ENCODE measurements at regions not wholly inside any gene's neighbourhood (a gene's known extent, or its start where the extent isn't known, plus 50 kb on each side); places are given as distances from the start of the nearest gene placed in this dataset.
A peak's percentile ranks its signal among the peaks of the same experiment; 100 is the strongest.

DNA sequence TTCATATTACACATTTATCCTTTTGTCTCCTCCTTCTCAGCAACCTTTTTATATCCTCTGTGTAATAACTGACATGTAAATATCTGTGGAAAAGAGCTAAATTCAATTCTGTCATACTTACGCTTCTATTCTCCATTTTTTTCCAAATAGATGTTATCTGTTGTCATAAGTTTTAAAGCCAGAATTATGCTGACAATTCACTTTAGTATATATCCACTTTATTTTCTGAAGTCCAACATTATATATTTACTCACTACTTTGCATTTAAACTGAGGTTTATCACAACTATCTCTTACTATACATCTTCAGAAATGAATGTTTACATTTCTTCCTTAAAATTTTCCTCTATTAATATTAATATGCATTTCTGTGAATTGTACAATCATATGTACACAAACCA is 247.9 kb upstream of the PCDH10 start:
- DNase-seq, result no peak

DNA sequence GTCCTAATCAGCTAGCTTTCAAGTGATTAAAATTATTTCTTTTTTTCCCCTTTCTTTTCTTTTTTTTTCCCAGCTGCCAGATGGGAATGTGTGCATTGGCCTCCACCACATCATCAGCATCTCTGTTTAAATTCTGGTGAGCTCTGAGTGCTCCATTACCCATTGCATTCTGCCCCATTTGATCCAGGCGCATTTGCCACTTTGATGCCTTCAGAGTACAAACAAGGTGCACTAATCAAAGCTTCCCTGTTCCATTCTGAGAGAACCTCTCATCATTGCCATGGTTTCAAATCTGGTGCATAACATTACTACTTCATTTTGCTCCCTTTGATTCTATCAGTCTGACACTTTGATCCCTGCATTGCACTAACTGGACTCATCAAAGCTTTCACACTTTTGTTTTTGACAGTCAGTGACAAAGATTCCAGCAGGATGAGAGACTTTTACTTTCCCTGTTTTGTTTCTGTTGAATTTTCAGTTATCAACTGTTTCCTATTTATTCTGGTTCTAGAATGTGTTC is 238.8 kb upstream of the PCDH10 start:
- DNase-seq, result no peak

DNA sequence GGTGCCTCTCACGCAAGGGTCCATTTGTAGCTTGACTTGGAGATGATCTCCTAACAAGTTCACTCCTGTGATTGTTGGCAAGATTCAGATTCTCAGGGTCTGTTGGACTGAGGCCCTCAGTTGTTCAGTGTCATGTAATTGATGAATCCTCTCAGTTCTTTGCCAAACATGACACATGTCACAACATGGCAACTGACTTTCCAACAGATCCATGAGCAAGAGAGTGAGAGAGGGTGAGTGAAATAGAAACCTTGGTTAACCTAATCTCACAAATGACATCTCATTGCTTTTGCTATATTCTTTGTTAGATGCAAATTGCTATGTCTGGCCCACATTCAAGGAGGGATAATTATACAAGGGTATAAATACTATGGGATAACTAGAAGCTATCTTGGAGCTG is 231.0 kb upstream of the PCDH10 start:
- peak in 1 of 2 experiments; percentile 4 for DNase-seq

DNA sequence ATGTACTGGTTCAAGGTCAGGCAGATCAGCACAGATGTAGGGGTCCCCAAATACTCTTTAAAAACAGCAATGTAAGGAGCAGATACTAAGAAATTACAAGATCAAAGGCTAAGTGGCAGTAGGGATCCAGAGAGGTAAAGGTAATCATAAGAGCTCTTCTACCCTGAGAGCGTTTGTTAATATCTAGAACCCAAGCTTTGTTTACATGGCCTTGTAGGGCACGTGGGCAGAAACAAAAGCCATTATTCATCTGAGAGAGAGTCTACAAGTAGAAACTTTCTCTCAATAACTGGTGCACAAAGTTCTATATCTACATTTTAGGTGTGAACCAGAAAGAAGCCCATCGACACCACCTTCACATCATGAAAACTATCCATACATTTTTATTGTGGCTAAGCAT is 225.6 kb upstream of the PCDH10 start:
- no peak for DNase-seq

DNA sequence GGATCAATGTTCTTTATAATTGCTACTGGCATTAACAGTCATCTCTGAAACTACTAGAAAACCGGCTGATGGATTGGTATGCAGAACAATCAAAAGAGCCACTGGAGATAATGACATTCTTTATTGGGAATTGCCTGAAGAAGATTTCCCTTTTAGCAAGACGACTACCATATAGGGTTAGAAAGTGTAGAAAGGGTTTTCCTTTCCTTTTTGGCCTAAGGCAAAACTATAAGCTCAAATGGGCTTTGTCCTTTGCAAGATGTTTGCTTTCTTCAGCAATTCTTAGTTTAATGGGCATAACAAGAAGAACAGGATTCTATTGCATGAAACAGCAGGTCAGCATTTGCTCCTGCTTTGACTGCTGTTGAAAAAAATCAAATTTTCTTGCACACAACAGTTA is 214.2 kb upstream of the PCDH10 start:
- DNase-seq, result no peak

DNA sequence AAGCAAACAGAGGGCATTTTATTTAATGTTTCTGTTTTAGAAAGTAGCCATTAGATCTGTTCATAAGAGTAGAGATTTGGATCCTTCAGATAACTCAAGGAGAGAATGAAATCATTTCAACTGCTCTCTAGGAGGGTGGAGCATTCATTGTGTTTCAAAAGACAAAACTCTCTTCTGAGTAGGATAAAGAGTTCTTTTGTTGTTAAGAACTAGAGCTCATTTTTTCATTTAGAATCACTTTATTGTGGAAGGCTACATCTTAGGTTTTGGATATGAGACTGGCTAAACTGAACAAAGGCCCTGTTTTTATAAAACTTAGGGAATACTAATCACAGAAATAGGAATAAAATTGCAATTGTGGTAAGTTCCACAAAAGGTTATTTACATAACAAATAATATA is 193.9 kb upstream of the PCDH10 start:
- DNase-seq, result no peak

DNA sequence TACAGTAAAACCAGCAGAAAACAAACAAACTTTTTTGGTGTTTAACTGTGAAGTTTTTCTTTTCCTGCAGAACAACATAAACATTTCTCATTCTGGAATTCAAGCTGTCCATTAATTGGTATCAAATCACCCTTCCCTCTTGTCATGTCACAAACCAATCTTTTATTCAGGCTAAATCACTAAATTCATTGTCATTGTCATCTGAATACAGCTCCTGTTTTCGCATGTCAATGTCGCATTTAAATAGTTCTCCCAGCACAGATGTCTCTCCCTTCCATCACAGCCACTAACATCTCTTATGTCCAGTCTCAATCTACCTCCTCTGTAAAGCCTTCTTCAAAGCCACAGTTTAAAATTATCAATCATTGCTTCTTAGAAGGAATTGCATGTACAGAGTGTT is 192.1 kb upstream of the PCDH10 start:
- no peak for DNase-seq

DNA sequence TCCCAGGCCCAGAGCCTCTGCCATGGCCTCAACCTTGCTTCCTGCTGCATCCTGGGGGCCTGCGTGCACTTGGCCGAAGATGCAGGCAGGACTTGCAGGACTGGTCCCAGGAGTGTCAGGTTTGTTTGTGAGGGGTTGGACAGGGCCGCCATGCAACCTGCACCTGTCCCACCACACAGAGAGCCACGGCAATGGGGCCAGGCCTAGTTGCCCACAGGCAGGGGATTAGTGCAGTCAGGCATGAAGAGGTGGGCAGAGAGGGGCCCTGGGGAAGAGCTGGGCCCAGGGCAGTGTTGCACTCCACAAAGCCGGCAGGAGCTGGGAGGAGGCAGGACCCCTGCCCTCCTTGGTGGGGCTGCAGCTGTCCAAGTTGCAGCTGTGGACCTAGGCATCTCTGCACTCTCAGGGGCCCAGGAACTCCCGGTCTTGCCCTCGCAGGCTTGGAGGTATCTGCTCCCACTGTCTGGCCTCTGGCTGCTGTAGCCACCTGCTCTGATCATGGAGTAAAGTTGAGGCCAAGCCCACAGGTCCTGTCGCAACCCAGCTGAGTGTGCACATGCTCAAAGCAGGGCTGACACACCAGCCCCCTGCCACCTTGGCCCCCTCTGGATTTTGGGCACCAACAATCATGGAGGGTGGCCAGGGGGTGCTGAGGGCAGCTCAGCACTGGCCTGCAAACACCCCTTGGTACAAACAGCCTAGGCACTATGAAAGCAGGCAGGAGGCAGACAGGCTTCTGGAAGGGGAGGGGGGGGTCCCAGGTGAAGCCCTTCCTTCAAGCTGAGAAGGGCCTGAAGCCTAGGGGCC is 190.4 kb upstream of the PCDH10 start:
- DNase-seq, result no peak

DNA sequence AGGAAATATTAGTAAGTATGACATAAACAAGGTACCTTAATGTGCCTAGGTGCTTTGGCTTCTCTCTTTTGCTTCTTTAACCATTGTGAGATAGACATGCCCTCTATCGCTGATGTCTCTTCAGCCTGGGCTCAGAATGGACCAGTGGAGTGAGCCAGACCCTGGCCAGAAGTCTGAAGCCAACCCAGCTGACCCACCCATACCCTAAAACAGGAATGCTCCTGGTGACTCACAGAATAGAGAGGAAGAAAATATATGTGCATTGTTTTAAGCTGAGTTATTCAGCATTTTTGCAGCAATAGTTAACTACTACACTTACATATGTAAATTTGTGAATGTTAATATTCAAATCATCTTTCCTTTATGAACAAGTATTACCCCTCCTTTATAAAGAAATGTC is 167.5 kb upstream of the PCDH10 start:
- no peak for DNase-seq

DNA sequence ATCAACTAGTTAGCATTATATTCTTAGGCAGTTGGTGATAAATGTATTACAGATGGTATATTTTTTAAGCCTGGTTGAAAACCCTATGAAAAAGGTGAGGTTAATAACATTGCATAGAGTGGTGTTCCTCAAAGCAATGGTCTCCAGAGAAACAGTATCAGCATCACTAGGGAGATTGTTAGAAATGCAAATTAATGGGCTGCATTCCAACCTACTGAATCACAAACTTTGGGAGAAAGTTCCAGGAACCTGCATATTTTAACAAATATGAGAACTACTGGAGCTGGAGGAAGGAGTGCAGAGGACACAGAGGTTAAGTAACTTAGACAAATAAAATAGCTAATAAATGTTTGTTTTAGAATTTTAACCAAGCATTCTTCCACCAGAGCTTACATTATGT is 166.9 kb upstream of the PCDH10 start:
- DNase-seq, result no peak

DNA sequence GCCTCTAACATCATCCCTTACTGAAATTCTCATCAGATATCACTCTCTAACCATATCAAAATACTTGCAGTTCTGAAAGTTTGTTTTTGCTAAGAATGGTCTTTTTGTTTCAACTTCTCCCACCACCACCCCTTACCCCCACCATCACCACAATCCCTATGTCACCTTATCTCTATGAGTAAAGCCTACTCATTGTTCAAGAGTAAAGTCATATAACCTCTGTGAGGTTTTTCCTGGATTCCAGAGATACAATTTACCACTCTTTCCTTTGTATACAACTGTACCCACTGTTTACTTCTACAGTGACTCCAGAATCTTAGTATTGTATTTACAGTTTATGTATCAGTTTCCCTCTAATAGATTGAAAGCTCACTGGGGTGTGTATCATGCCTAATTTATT is 158.0 kb upstream of the PCDH10 start:
- no peak for DNase-seq

DNA sequence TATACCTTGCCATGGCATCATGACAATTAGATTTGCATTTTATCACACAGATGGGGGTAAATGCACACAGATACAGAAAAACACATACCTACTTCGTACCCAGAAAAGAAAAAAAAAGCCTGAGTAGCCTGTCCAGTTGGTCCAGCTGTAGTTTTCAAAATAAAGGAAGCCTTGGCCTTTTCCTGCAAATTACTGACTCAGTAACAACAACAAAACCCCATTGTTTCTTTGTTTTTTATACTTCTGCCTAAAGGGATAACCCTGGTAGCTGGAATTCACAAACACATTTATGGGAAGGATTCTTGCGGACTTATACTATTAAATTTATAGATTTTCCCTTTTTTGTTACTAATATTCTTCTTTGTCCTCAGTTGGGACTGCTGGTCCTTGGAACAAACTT is 156.4 kb upstream of the PCDH10 start:
- no peak for DNase-seq

DNA sequence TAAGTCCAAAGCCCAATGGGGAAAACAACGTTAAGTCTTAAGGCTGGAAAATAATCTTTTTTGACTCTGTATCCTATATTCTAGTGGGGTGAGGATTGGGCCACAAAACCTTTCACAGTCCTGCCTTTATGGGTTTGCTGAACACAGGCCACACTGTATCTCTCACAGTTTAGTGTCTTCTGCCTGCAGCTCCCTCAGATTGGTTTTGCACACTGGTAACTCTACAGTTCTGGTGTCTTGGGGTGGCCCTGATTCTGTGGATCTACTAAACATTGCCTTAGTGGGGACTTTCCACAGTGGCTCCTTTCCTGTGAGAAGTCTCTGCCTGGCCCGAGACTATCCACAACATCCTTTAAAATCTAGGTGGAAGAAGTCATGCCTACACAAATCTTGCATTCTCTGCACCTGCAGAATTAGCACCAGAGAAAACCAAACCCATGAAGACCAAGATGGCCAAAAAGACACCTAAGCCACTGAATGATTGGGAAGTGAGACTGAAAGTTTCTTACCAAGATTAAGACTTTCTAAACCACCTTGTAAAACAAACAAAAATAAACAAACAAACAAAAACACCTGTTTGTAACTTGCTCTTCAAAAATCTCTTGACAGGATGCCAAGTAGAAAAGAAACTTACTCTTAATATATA is 150.4 kb upstream of the PCDH10 start:
- DNase-seq, result no peak

DNA sequence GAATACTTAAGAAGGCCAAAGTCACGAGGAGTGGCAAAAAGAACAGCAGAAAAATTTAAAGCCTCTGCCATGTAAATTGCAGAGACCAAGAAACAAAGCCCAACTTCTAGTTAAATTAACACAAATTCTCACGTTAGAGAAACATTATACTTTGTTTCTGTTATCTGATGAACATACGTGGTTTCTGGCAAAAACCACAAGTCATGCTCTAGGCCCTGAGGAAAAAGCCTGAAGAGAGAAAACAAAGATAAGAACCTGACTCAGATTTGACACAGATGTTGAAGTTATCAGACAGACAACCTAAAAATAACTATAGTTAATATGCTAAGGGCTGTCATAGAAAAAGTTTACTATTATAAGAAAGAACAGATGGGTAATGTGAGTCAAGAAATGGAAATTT is 149.1 kb upstream of the PCDH10 start:
- no peak for DNase-seq

DNA sequence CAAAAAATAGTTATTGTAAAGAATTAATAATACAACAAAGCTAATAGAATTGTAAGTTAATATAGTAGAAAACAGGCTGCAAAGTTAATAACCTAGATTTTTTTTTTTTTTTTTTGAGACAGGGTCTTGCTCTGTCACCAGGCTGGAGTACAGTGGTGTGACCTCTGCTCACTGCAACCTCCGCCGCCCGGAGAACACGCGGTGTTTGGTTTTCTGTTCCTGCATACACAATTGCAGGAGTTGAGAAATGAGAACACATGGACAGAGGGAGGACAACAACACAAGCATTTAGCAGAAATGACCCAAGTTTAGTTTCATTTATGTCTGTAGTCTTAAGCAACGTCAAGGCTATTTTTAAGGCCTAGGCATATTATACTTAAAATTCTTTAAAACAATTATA is 145.9 kb upstream of the PCDH10 start:
- no peak for DNase-seq

DNA sequence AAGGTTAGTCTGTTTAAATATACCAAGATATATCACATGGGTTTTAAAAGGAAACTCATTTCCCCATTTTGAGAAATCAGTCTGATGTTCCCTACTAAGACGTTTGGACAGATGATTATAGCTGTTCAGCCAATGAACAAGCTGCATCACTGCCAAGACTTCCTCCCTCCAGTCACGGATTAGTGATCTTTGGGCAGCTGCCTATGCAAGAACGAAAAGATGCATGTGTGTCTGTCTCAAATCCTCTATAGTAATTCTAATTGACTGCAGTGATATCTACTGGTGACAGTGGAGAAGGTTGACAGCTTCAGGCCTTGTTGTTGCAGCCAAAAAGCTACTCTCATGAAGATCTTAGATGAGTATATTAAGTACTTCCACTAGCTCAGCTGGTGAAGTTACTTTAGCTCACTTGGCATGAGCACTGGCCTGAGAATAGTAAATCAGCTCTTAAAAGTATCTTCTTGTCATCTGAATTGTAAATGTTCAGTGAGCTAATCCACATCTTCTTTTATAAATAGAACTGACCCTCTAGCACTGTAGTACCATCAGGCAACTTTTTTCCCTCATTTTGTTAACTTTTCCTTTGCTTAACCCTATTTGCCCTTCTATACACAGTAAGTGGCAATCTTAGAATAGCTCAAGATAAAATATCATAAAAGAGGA is 134.5 kb upstream of the PCDH10 start:
- peak in 1 of 2 experiments; percentile 5 for DNase-seq

DNA sequence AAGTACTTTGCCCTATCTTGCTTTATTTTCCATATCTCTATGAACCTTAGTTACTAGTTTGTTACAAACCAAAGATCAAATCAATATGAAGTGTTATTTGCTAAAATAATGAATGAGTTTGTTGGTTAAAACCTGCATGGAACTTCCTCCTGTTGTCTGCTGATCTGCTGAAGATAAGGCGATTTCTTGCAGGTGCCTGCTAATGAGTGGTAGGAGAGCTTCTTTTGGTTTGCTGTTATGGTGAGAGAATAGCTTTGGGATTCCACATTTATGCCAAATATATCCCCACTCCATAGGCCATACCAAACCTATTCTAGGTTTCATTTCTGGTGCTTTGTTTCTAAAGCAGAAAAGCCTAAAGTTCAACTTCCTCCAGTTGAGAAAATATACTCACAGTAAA is 103.8 kb upstream of the PCDH10 start:
- no peak for DNase-seq

DNA sequence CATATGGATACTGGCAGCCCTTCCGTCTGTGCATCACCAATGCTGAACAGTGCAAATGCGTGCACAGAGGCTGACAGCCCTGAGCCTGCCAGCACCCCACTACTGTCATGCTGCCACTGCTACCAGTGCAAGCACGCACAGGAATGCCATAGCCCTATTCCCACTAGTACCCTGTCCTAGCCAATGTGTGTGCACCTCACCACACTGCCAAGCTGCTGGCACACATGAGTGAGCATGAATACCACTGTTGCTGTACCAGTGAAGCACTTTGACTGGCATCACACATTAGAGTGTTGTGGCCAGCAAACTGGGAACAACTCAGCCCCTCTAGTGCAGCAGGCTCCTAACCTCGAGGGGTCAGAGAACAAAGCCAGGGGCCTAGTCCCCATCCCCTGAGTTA is 102.9 kb upstream of the PCDH10 start:
- DNase-seq, result no peak

DNA sequence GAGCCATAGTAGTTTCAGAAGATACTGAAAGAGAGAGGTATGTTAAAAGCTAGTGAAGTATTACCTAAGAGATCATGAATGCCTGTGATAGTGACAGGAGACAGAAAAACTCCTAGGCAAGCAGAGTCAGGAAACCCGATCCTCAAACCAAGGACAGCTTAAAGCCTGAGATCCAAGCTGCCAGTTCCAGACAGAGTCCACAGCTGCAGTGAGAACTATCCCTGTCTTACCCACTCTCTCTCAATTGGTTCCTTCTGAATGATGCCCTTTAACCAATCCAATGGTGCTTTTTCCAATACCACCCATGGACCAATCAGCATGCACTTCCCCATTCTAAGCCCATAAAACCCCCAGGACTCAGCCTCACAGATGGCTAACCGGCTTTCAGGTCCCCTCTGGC is 90.4 kb upstream of the PCDH10 start:
- DNase-seq, result no peak

DNA sequence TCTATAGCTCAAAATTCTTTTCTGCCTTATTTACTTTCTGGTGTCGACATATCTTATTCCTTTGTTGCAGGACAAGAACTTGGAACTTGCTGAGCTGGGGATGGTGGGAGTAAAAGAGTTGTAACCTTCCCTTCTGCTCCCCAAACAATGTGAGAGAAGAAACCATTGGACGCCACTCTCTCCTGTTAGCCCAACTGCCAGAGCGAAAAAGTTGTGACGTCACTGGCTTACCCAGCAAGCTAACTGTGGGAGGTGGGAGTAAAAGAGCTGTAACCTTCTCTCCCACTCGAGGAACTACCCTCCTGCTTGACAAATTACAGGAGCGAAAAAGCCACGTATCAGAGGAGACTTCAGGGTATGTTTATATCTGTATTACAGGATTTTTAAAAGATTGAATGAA is 90.0 kb upstream of the PCDH10 start:
- DNase-seq, result peak in 1 of 2 experiments; percentile 3

DNA sequence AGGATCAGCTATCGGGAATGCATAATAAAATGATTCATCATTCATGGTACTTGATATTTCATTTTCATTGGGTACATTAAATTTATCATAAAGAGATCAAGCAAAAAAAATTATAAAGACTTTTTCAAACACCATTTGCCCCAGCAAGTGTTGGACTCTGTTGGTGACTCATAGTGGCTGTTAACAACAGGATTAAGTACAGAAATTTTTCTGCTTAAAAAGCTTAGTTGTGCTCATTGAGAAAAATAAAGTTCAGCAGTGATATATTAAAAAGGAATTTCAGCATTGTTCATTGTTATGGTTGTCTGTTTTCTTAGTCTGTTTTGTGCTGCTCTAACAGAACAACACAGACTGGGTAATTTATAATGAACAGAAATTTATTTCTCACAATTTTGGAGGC is 86.2 kb upstream of the PCDH10 start:
- DNase-seq, result no peak

DNA sequence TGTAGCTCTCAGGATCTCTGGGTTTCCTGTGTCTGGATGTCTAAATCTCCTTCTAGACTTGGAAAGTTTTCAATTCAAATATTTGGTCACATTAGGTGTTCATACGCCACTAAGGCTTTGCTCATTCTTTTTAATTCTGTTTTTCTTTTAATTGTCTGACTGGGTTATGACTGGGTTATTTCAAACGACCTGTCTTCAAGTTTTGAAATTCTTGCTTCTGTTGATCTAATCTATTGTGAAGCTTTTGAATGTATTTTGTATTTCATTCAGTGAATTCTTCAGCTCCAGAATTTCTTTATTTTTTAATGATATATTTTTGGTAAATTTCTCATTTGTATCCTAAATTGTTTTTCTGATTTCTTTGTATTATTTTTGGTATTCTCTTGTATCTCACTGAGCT is 81.0 kb upstream of the PCDH10 start:
- DNase-seq, result no peak

DNA sequence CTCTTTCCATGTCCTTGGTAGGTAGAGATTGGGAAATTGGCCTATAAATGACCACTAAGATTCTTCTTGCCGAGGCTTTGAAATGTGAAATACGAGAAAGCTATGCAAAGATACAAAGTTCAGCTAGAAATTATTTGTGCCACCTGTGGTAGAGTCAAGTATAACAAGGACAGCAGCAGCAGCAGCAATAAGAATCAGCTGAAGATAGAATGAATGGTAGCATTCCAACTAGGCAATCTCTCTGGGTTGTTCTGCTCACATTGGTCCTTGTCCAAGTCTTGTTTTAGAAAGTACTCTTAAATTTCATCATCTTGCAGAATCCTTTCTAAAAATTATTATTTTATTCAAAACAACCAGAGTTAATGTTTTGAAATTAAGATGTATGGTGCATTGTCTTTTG is 67.8 kb upstream of the PCDH10 start:
- DNase-seq, result no peak

DNA sequence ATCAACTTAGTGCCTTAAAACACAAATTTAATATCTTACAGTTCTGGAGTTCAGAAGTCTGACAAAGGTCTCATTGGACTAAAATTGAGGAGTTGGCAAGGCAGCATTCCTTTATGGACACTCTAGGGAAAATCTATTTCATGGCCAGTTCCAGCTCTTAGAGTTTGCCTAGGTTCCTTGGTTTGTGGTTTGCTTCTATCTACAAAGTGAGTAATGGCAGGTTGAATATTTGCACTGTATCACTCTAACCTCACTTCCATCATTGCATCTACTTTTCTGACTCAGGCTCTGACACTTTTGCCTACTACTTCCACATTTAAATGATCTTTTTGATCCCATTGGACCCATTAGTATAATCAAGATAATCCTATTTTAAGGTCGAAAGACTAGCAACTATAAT is 64.7 kb upstream of the PCDH10 start:
- no peak for DNase-seq
